ENCODE measurements at regions not wholly inside any gene's neighbourhood (a gene's known extent, or its start where the extent isn't known, plus 50 kb on each side); places are given as distances from the start of the nearest gene placed in this dataset.

DNA sequence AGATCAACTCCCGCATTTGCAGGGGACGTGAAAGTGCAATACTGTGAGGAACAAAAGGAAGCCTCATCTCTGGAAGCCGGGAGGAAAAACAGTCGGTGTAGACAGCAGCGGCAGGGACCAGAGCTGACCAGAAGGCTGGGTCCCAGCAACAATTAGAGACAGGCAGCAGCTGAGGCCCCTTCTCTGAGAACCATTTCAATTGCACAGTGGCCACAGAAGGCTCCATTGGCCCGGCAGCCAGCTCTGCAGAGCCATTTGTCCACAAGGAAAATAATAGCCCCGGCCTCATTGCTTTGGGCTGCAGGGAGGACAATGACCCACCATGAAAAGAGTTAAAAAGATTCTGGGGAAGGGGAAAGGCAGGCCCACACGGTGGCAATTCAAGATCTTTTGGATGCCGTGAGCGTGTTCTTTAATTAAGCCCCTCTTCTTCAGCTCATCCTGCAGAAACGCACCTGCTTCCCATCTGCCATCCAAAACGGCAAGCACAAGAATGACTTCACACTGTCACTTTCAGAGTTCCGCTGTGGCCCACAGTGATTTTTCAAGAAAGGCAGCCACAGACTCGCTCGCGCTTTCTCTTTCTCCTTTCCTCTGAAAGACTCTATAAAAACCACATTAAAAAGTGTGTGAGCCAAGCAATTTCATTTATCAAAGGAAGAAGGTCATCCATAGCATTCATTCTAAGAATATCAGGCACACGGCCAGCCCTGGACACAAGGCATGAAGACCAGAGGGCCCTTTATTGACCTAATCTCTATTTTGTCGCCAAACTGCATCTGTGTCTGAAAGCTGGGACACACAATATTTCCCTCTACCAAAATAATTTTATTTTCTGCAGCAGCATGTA is 293.6 kb downstream of the SOX11 start:
- no peaks in the 10 kb centered on the region for H3K36me3 Mint-ChIP-seq (ENCODE audit: insufficient read depth in 1 of 3, low read depth in 3 of 3)
- H3K9ac ChIP-seq (ENCODE audit: extremely low read depth, insufficient read length, low read length) = no peak overlapping the region

More for the DNA sequence above, 293.6 kb downstream of the SOX11 start:
- Histone ChIP-seq H3K79me2 (ENCODE audit: insufficient read depth, low read length) (no peaks in the 10 kb centered on the region), H3K14ac (ENCODE audit: insufficient read depth, low read length) (no peak overlapping the region), H2BK120ac (ENCODE audit: low read depth, low read length, poor library complexity, severe bottlenecking) (no peak overlapping the region), H3K4me1 (ENCODE audit: insufficient read depth, low read length) (no peaks in the 10 kb centered on the region), H3K9me3 (ENCODE audit: control insufficient read depth, low read depth, low read length) (no peaks in the 10 kb centered on the region), H2BK20ac (ENCODE audit: low read depth, low read length, poor library complexity, severe bottlenecking) (no peak overlapping the region), H3K27ac (ENCODE audit: insufficient read length, low read depth, low read length) (no peak overlapping the region), H4K91ac (ENCODE audit: insufficient read length, low read depth, low read length) (no peak overlapping the region), H3K79me1 (ENCODE audit: insufficient read depth, low read depth, low read length, poor library complexity, severe bottlenecking) (no peaks in the 10 kb centered on the region), H2AFZ (ENCODE audit: low read length) (no peak overlapping the region), H2BK12ac (ENCODE audit: insufficient read length, low read depth, low read length) (no peak overlapping the region), H3K56ac (ENCODE audit: insufficient read length, low read depth, low read length) (no peak overlapping the region), H3K27me3 (ENCODE audit: insufficient read depth, low read length) (no peaks in the 10 kb centered on the region), H2BK5ac (ENCODE audit: insufficient read length, low read length) (no peak overlapping the region), H4K5ac (ENCODE audit: insufficient read length, low read depth, low read length) (no peak overlapping the region), H4K20me1 (ENCODE audit: control insufficient read depth, insufficient read depth, insufficient read length) (no peaks in the 10 kb centered on the region), H3K18ac (ENCODE audit: insufficient read length, low read depth, low read length) (no peak overlapping the region), H3K4me2 (ENCODE audit: insufficient read depth, insufficient read length, low read length) (no peak overlapping the region), H3K4ac (ENCODE audit: low read depth, low read length) (no peak overlapping the region), H2BK15ac (ENCODE audit: low read depth, low read length) (no peak overlapping the region), H4K8ac (replicated peaks; ENCODE audit: insufficient read length, low read depth, low read length) (no peak overlapping the region), H3K23ac (ENCODE audit: insufficient read length, low read depth, low read length) (no peak overlapping the region), H3T11ph (ENCODE audit: low read length) (no peak overlapping the region), H2AK5ac (ENCODE audit: insufficient read length, low read length) (no peak overlapping the region), H3K23me2 (ENCODE audit: insufficient read length, low read depth, low read length, poor library complexity, severe bottlenecking) (peaks cover 7% of the 10 kb centered on the region)
- no CpG with 5 or more reads among the region's 18 CpGs for WGBS (ENCODE audit: extremely low coverage, insufficient read length, low lambda C conversion rate)
- H3K4me3 Mint-ChIP-seq = no peak overlapping the region
- no peak for DNase-seq
- no peak overlapping the region for H3K27ac Mint-ChIP-seq
- H3K9me3 Mint-ChIP-seq = no peaks in the 10 kb centered on the region
- peaks cover 33 to 39% of the 10 kb centered on the region in 2 experiments for H3K4me1 Mint-ChIP-seq
- TF ChIP-seq, protein P1, sequence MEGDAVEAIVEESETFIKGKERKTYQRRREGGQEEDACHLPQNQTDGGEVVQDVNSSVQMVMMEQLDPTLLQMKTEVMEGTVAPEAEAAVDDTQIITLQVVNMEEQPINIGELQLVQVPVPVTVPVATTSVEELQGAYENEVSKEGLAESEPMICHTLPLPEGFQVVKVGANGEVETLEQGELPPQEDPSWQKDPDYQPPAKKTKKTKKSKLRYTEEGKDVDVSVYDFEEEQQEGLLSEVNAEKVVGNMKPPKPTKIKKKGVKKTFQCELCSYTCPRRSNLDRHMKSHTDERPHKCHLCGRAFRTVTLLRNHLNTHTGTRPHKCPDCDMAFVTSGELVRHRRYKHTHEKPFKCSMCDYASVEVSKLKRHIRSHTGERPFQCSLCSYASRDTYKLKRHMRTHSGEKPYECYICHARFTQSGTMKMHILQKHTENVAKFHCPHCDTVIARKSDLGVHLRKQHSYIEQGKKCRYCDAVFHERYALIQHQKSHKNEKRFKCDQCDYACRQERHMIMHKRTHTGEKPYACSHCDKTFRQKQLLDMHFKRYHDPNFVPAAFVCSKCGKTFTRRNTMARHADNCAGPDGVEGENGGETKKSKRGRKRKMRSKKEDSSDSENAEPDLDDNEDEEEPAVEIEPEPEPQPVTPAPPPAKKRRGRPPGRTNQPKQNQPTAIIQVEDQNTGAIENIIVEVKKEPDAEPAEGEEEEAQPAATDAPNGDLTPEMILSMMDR (conservative IDR thresholded peaks at IDR 0.05) = no peak
- peaks cover 8% of the 10 kb centered on the region for H3K27me3 Mint-ChIP-seq (ENCODE audit: low read depth)

Data from H9 (cell line).